Karpas-422 (cell line): ENCODE measurements at regions not wholly inside any gene's neighbourhood (a gene's known extent, or its start where the extent isn't known, plus 50 kb on each side); places are given as distances from the start of the nearest gene placed in this dataset.
A peak's percentile ranks its signal among the peaks of the same experiment; 100 is the strongest.
"Not testable (repeated sequence)": the region's sequence is repeated elsewhere in the genome, so short reads cannot be mapped to it uniquely, and the experiment has no call there.

Experiments used
- DNase-seq: peaks from one replicate; pipeline ENCODE4 v3.0.0-alpha.2; 2015
- H2AFZ ChIP-seq: fragments of 200-600 bp; sonication (generic); 2 replicates; pipeline ENCODE4 v1.6.1; 2014; ENCODE audit warnings: antibody characterized with exemption, low read length, mixed read lengths
- H3K27ac ChIP-seq: fragments of 200-600 bp; sonication (generic); 2 replicates; pipeline ENCODE4 v1.5.1; 2014; ENCODE audit warnings: mild to moderate bottlenecking, low read length, moderate library complexity
- H3K27me3 ChIP-seq: fragments of 200-600 bp; sonication (generic); 2 replicates; pipeline ENCODE4 v1.6.1; 2014; ENCODE audit warnings: low read length, mixed read lengths
- H3K36me3 ChIP-seq: fragments of 200-600 bp; sonication (generic); 2 replicates; pipeline ENCODE4 v1.6.1; 2014; ENCODE audit warnings: low read length, mixed read lengths; ENCODE audit not compliant: insufficient read depth
- H3K4me1 ChIP-seq: fragments of 200-600 bp; sonication (generic); 2 replicates; pipeline ENCODE4 v1.6.1; 2014; ENCODE audit warnings: mild to moderate bottlenecking, low read length, mixed read lengths
- H3K4me2 ChIP-seq: fragments of 200-600 bp; sonication (generic); 2 replicates; pipeline ENCODE4 v1.6.1; 2014; ENCODE audit warnings: low read length, low read depth, mild to moderate bottlenecking; ENCODE audit not compliant: poor library complexity, severe bottlenecking
- H3K4me3 ChIP-seq: fragments of 200-600 bp; sonication (generic); 2 replicates; pipeline ENCODE4 v1.5.1; 2014; ENCODE audit warnings: mild to moderate bottlenecking, antibody characterized with exemption, low read length, mixed read lengths
- H3K79me2 ChIP-seq: fragments of 200-600 bp; sonication (generic); 2 replicates; pipeline ENCODE4 v1.6.1; 2014; ENCODE audit warnings: mild to moderate bottlenecking, low read length, mixed read lengths
- H3K9ac ChIP-seq: fragments of 200-600 bp; sonication (generic); 2 replicates; pipeline ENCODE4 v1.6.0; 2014; ENCODE audit warnings: low read length
- H3K9me2 ChIP-seq: fragments of 200-600 bp; sonication (generic), shearing (Covaris generic); replicated peaks from 2 replicates; pipeline ENCODE4 v1.6.0; 2014; ENCODE audit warnings: mild to moderate bottlenecking, low read length, moderate library complexity; ENCODE audit not compliant: insufficient read depth
- H3K9me3 ChIP-seq: fragments of 300-700, 200-600 bp; sonication (generic); 2 replicates; pipeline ENCODE4 v1.6.1; 2014; ENCODE audit warnings: low read length, mixed read lengths
- H4K20me1 ChIP-seq: fragments of 200-600 bp; sonication (generic); 2 replicates; pipeline ENCODE4 v1.6.1; 2014; ENCODE audit warnings: mild to moderate bottlenecking, antibody characterized with exemption, low read length, low read depth; ENCODE audit not compliant: insufficient read depth

DNA sequence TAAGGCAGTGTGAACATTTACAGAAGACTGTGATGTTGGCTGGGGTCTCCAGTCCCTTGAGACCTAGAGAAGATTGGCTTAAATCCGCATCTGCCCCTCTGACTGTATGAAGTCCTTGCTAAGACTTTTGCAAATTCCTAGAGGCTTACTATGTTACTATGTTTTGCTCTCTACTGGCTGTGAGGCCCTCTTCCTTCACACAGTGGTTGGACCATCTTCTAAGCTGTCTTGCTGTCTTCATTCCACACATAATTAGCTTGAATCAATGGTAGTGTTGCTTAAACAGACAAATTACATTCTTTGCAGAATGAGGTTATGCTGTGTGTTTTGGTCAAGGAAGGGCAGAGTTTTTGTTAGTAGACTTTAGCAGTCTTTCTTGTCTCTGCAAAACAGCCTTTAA lies 658.0 kb downstream of the TYW1 start:
- no peak for DNase-seq
- H3K27me3 ChIP-seq = no peaks in the 10 kb centered on the region
- H3K27ac ChIP-seq = no peak overlapping the region
- no peaks in the 10 kb centered on the region for H3K36me3 ChIP-seq
- no peaks in the 10 kb centered on the region for H3K79me2 ChIP-seq
- no peak overlapping the region for H3K9ac ChIP-seq
- H2AFZ ChIP-seq = no peak overlapping the region
- no peaks in the 10 kb centered on the region for H3K4me1 ChIP-seq
- no peak overlapping the region for H3K4me3 ChIP-seq
- H3K9me2 ChIP-seq = no peaks in the 10 kb centered on the region
- H3K4me2 ChIP-seq = no peak overlapping the region
- H3K9me3 ChIP-seq = no peaks in the 10 kb centered on the region
- H4K20me1 ChIP-seq = no peaks in the 10 kb centered on the region

GRCh38 chr7:67655168-67655567 lies 658.5 kb downstream of the TYW1 start:
- Histone ChIP-seq H3K9me3 (no peaks in the 10 kb centered on the region), H3K9ac (no peak overlapping the region), H3K9me2 (no peaks in the 10 kb centered on the region), H3K4me3 (no peak overlapping the region), H2AFZ (no peak overlapping the region), H3K4me2 (no peak overlapping the region), H3K27ac (no peak overlapping the region), H4K20me1 (no peaks in the 10 kb centered on the region), H3K4me1 (no peaks in the 10 kb centered on the region), H3K27me3 (no peaks in the 10 kb centered on the region), H3K36me3 (no peaks in the 10 kb centered on the region), H3K79me2 (no peaks in the 10 kb centered on the region)
- no peak for DNase-seq

- H3K4me2 ChIP-seq = no peak overlapping the region
- DNase-seq = no peak
- H3K27ac ChIP-seq = no peak overlapping the region
- H3K4me1 ChIP-seq = no peaks in the 10 kb centered on the region
- H3K79me2 ChIP-seq = no peaks in the 10 kb centered on the region
- no peak overlapping the region for H3K9ac ChIP-seq
- no peaks in the 10 kb centered on the region for H4K20me1 ChIP-seq
- no peaks in the 10 kb centered on the region for H3K9me2 ChIP-seq
- H3K9me3 ChIP-seq = peaks cover 7% of the 10 kb centered on the region; the same call in 1 of the 2 replicates
- no peak overlapping the region for H3K4me3 ChIP-seq
- no peak overlapping the region for H2AFZ ChIP-seq
- H3K36me3 ChIP-seq = no peaks in the 10 kb centered on the region
- no peaks in the 10 kb centered on the region for H3K27me3 ChIP-seq
Measured at GRCh38 chr7:67659091-67659490, 662.5 kb downstream of the TYW1 start.

DNA sequence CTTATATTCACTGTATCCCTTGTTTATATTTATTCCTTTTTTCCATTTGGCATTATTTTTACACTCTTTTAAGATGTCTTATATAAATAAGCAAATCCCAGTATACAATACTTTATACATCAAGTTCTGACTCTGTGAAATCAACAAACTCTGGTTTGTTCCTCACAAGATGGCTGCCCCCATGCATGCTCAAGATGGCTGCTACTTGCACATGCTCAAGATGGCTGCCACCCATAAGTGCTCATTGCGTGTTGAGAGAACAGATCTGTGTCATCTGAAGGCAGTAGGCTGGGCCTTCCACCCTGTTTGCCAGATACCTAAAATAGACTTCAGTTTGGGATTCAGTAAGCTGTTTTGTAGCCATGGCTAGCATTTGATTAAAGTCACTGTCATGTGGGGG lies 666.2 kb downstream of the TYW1 start:
- Histone ChIP-seq H3K9ac (no peak overlapping the region), H4K20me1 (no peaks in the 10 kb centered on the region), H3K36me3 (no peaks in the 10 kb centered on the region), H3K9me3 (peaks cover 7% of the 10 kb centered on the region; the same call in 1 of the 2 replicates), H3K27ac (no peak overlapping the region), H3K27me3 (no peaks in the 10 kb centered on the region), H3K9me2 (no peaks in the 10 kb centered on the region), H3K79me2 (no peaks in the 10 kb centered on the region), H3K4me3 (no peak overlapping the region), H3K4me1 (no peaks in the 10 kb centered on the region), H3K4me2 (no peak overlapping the region), H2AFZ (peak overlapping the region; percentile 32; the same call in 1 of the 2 replicates)
- no peak for DNase-seq

- Histone ChIP-seq H3K9me3 (peaks cover 7% of the 10 kb centered on the region; the same call in 1 of the 2 replicates), H3K9me2 (no peaks in the 10 kb centered on the region), H3K27me3 (no peaks in the 10 kb centered on the region), H3K27ac (no peak overlapping the region), H3K4me3 (no peak overlapping the region), H3K36me3 (no peaks in the 10 kb centered on the region), H4K20me1 (no peaks in the 10 kb centered on the region), H2AFZ (no peak overlapping the region), H3K4me2 (no peak overlapping the region), H3K79me2 (no peaks in the 10 kb centered on the region), H3K9ac (no peak overlapping the region), H3K4me1 (no peaks in the 10 kb centered on the region)
- DNase-seq = no peak
Measured at GRCh38 chr7:67663644-67664043, 667.0 kb downstream of the TYW1 start.

GRCh38 chr7:67666359-67666758 lies 669.7 kb downstream of the TYW1 start:
- not testable (repeated sequence) for H3K9ac ChIP-seq, H3K4me3 ChIP-seq, H3K27me3 ChIP-seq, H3K4me1 ChIP-seq, H3K27ac ChIP-seq, H2AFZ ChIP-seq, H4K20me1 ChIP-seq, H3K9me3 ChIP-seq, H3K4me2 ChIP-seq, H3K36me3 ChIP-seq, DNase-seq, H3K79me2 ChIP-seq, H3K9me2 ChIP-seq

DNA sequence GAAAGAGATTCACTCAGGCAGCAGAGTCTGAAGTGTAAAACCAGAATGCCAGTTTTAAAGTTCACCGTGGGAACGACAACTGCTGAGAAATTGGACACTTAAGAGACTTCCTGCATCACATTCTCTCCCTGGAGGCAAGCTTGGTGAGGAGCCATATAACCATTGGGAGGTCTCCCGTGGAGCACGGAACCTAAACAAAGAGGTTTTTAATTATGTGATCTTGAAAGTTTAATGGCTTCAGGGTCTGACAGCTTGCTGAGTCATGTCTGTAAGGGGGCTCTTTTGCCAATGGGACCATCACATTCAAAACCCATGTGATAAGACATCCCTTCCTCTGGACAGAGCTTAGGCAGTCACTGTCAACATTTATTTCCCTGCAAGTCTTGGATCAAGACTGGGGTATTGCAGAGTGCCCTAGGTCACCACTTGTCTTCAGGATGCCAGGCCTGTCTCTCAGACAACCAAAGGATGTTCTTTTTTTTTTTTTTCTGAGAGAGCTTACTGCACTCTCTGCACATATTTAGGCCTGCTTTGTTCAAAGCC lies 674.4 kb downstream of the TYW1 start:
- Histone ChIP-seq H3K9ac (no peak overlapping the region), H3K27me3 (no peaks in the 10 kb centered on the region; the same call in 1 of the 2 replicates), H3K27ac (no peak overlapping the region), H3K4me1 (no peaks in the 10 kb centered on the region), H3K9me3 (peaks cover 3% of the 10 kb centered on the region), H2AFZ (no peak overlapping the region), H3K9me2 (no peaks in the 10 kb centered on the region), H3K36me3 (no peaks in the 10 kb centered on the region), H4K20me1 (no peaks in the 10 kb centered on the region), H3K79me2 (no peaks in the 10 kb centered on the region), H3K4me2 (no peak overlapping the region), H3K4me3 (no peak overlapping the region)
- DNase-seq = no peak

DNA sequence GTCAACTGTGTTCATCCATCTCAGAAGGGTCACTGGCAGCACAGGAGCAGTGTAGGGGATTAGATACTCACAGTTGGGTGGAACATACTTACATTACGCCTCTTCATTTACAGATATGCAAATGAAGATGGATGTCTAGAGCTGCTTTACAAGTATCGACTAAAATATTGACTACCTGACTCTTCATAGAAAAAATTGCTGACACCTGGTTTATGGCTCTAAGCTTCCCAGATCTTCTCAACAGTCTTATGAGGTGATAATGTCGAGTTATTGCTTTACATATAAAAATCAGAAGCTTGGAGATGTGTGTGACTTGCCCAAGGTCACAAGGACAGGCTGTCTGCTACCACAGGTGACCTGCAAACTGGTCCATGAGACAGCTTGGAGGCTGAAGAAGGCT lies 677.2 kb downstream of the TYW1 start:
- no peaks in the 10 kb centered on the region for H3K79me2 ChIP-seq
- no peak overlapping the region for H3K4me3 ChIP-seq
- H3K4me1 ChIP-seq = no peaks in the 10 kb centered on the region
- DNase-seq = no peak
- H3K36me3 ChIP-seq = no peaks in the 10 kb centered on the region
- no peaks in the 10 kb centered on the region; the same call in 1 of the 2 replicates for H3K27me3 ChIP-seq
- no peak overlapping the region for H3K4me2 ChIP-seq
- H3K27ac ChIP-seq = no peak overlapping the region
- no peak overlapping the region for H3K9ac ChIP-seq
- no peaks in the 10 kb centered on the region for H4K20me1 ChIP-seq
- no peaks in the 10 kb centered on the region for H3K9me2 ChIP-seq
- H3K9me3 ChIP-seq = peaks cover 3% of the 10 kb centered on the region
- no peak overlapping the region for H2AFZ ChIP-seq

DNA sequence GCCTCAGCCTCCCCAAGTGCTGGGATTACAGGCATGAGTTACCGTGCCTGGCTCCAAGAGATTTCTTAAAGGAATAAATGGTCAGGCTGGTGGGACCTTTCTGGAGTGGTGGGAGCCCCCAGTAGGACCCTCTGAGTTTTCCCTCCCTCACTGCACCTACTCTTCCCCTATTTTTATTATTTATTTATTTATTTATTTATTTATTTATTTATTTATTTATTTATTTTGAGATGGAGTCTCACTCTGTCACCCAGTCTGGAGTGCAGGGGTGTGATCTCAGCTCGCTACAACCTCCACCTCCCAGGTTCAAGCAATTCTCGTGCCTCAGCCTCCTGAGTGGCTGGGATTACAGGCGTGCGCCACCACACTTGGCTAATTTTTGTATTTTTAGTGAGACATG lies 678.2 kb downstream of the TYW1 start:
- H3K79me2 ChIP-seq, H3K9me2 ChIP-seq, DNase-seq, H3K27me3 ChIP-seq, H4K20me1 ChIP-seq, H3K36me3 ChIP-seq, H3K4me3 ChIP-seq, H3K4me2 ChIP-seq, H3K9me3 ChIP-seq, H3K4me1 ChIP-seq, H3K27ac ChIP-seq, H2AFZ ChIP-seq, H3K9ac ChIP-seq: not testable (repeated sequence)
